PC-3 (cell line): ENCODE measurements at regions not wholly inside any gene's neighbourhood (a gene's known extent, or its start where the extent isn't known, plus 50 kb on each side); places are given as distances from the start of the nearest gene placed in this dataset.

Experiments used
- ATAC-seq: fragments of 200-7000 bp; cut with Tn5 transposase; 2 replicates; pipeline ENCODE4 v1.9.1; 2020; ENCODE audit warnings: mild to moderate bottlenecking, moderate library complexity
- BruUV-seq: library from RNA; stranded (reverse); fragments of 400-500 nt; replicated peaks from 2 replicates; lab custom pipeline; 2021; lab: Mats Ljungman, UMichigan
- CTCF ChIA-PET: fragments of 300-600 bp; sonication (Branson Sonifier 250); formaldehyde crosslinking; loops from one replicate; lab custom pipeline; 2022; ENCODE audit warnings: antibody characterized with exemption; lab: Charles Lee
- POLR2A ChIA-PET: fragments of 300-600 bp; sonication (Branson Sonifier 250); formaldehyde crosslinking; loops from one replicate; lab custom pipeline; 2022; ENCODE audit warnings: antibody characterized with exemption; ENCODE audit not compliant: unreplicated experiment; lab: Charles Lee
- DNase-seq: peaks from one replicate; pipeline ENCODE4 v3.0.0-alpha.2; 2015
- H2AFZ ChIP-seq: fragments of 300-600 bp; sonication (generic); 2 replicates; pipeline ENCODE4 v1.6.0; 2016; ENCODE audit warnings: antibody characterized with exemption, low read length
- H3F3A ChIP-seq: fragments of 300-600 bp; sonication (generic); one replicate; pipeline ENCODE4 v1.6.0; 2017; ENCODE audit warnings: antibody characterized with exemption, low read length, control low read depth, mild to moderate bottlenecking; ENCODE audit not compliant: unreplicated experiment
- H3K27ac ChIP-seq: fragments of 300-600 bp; sonication (generic); 2 replicates; pipeline ENCODE4 v1.5.1; 2016; ENCODE audit warnings: mild to moderate bottlenecking, low read length
- H3K27me3 ChIP-seq: fragments of 300-600 bp; sonication (generic); 2 replicates; pipeline ENCODE4 v1.6.1; 2016; ENCODE audit warnings: low read length, mixed read lengths
- H3K36me3 ChIP-seq: fragments of 300-600 bp; sonication (generic); 2 replicates; pipeline ENCODE4 v1.6.1; 2016; ENCODE audit warnings: low read depth, mixed run types, low read length, mixed read lengths
- H3K4me1 ChIP-seq: fragments of 300-600 bp; sonication (generic); 2 replicates; pipeline ENCODE4 v1.5.1; 2016; ENCODE audit warnings: low read length; ENCODE audit not compliant: insufficient read depth
- H3K4me2 ChIP-seq: fragments of 300-600 bp; sonication (generic); 2 replicates; pipeline ENCODE4 v1.6.0; 2016; ENCODE audit warnings: low read length
- H3K4me3 ChIP-seq: fragments of 300-600 bp; sonication (generic); 2 replicates; pipeline ENCODE4 v1.5.1; 2016; ENCODE audit warnings: mild to moderate bottlenecking, low read length, mixed read lengths
- H3K79me2 ChIP-seq: fragments of 300-600 bp; sonication (generic); 2 replicates; pipeline ENCODE4 v1.6.1; 2017; ENCODE audit warnings: low read length, mixed read lengths
- H3K9ac ChIP-seq: fragments of 300-600 bp; sonication (generic); 2 replicates; pipeline ENCODE4 v1.6.0; 2016; ENCODE audit warnings: mild to moderate bottlenecking, low read length
- H3K9me2 ChIP-seq: fragments of 300-600 bp; sonication (generic); replicated peaks from 2 replicates; pipeline ENCODE4 v1.6.1; 2016; ENCODE audit warnings: mixed run types, low read length, mixed read lengths
- H3K9me3 ChIP-seq: fragments of 300-600 bp; sonication (generic); 2 replicates; pipeline ENCODE4 v1.6.1; 2016; ENCODE audit warnings: low read length, mixed read lengths
- H4K20me1 ChIP-seq: fragments of 300-600 bp; sonication (generic); 2 replicates; pipeline ENCODE4 v1.6.1; 2016; ENCODE audit warnings: low read length, mixed read lengths
- CTCF ChIP-seq: fragments of 300-600 bp; sonication (generic); conservative IDR thresholded peaks from 2 replicates; pipeline ENCODE4 v1.5.1; 2017; ENCODE audit warnings: antibody characterized with exemption, low read depth, mild to moderate bottlenecking, low read length
- EZH2 ChIP-seq: fragments of 300-600 bp; sonication (generic); IDR thresholded peaks from one replicate; pipeline ENCODE4 v1.6.1; 2017; ENCODE audit warnings: antibody characterized with exemption, mild to moderate bottlenecking, low read length; ENCODE audit not compliant: unreplicated experiment
- EZH2phosphoT487 ChIP-seq: fragments of 300-600 bp; sonication (generic); IDR thresholded peaks from 2 replicates; pipeline ENCODE4 v1.6.1; 2018; ENCODE audit warnings: mild to moderate bottlenecking, antibody characterized with exemption, low read length, borderline replicate concordance
- intact Hi-C: fragments of 100-400 bp; cut with micrococcal nuclease; formaldehyde crosslinking; loops from 2 replicates; pipeline ENCODE4 v1.9.0; 2023

GRCh38 chr5:63228154-63228553 lies 649.5 kb downstream of the LRRC70 start:
- no peak overlapping the region for H3K27ac ChIP-seq
- H3K27me3 ChIP-seq = no peaks in the 10 kb centered on the region
- no peaks in the 10 kb centered on the region for H3K9me2 ChIP-seq
- peaks cover 7% of the 10 kb centered on the region; the same call in 1 of the 2 replicates for H3K4me1 ChIP-seq
- H3K4me2 ChIP-seq = no peak overlapping the region
- TF ChIP-seq EZH2phosphoT487 = no peak
- TF ChIP-seq EZH2 = no peak
- no peak for TF ChIP-seq CTCF
- H3K9ac ChIP-seq = no peak overlapping the region
- no peaks in the 10 kb centered on the region for H3K9me3 ChIP-seq
- CTCF ChIA-PET = no interaction called here
- H3F3A ChIP-seq = no peaks in the 10 kb centered on the region
- no peak overlapping the region for H3K4me3 ChIP-seq
- intact Hi-C loops = loop anchor here (5.0 kb wide), 1 partner anchor 174 kb away; no protein-coding TSS in a partner anchor
- POLR2A ChIA-PET = no interaction called here
- no peaks in the 10 kb centered on the region for H3K36me3 ChIP-seq
- ATAC-seq (peak; percentile 51), DNase-seq (peak; percentile 48)
- H4K20me1 ChIP-seq = no peaks in the 10 kb centered on the region
- no TSS peak for BruUV-seq
- no peaks in the 10 kb centered on the region for H3K79me2 ChIP-seq
- H2AFZ ChIP-seq = no peak overlapping the region

GRCh38 chr5:63220244-63220643 lies 641.6 kb downstream of the LRRC70 start:
- ATAC-seq = no peak
- no peaks in the 10 kb centered on the region for H3K79me2 ChIP-seq
- H3K4me1 ChIP-seq = no peaks in the 10 kb centered on the region; the same call in 1 of the 2 replicates
- TF ChIP-seq EZH2 (no peak), CTCF (no peak), EZH2phosphoT487 (no peak)
- H3K9ac ChIP-seq = no peak overlapping the region
- H3K9me3 ChIP-seq = no peaks in the 10 kb centered on the region
- ChIA-PET CTCF (no interaction called here), POLR2A (no interaction called here)
- DNase-seq = no peak
- no peaks in the 10 kb centered on the region for H3K9me2 ChIP-seq
- no peak overlapping the region for H3K4me2 ChIP-seq
- no peak overlapping the region for H3K4me3 ChIP-seq
- no TSS peak for BruUV-seq
- intact Hi-C loops = no loop called here
- H3F3A ChIP-seq = no peaks in the 10 kb centered on the region
- H4K20me1 ChIP-seq = no peaks in the 10 kb centered on the region
- no peak overlapping the region for H3K27ac ChIP-seq
- H3K27me3 ChIP-seq = no peaks in the 10 kb centered on the region
- H3K36me3 ChIP-seq = no peaks in the 10 kb centered on the region
- no peak overlapping the region for H2AFZ ChIP-seq

- Histone ChIP-seq H3K9me2 (no peaks in the 10 kb centered on the region), H2AFZ (no peak overlapping the region), H3F3A (no peaks in the 10 kb centered on the region), H3K4me2 (no peak overlapping the region), H4K20me1 (no peaks in the 10 kb centered on the region), H3K79me2 (no peaks in the 10 kb centered on the region), H3K9me3 (no peaks in the 10 kb centered on the region), H3K36me3 (no peaks in the 10 kb centered on the region), H3K4me3 (no peak overlapping the region), H3K4me1 (no peaks in the 10 kb centered on the region; the same call in 1 of the 2 replicates), H3K9ac (no peak overlapping the region), H3K27me3 (no peaks in the 10 kb centered on the region), H3K27ac (no peak overlapping the region)
- ATAC-seq (no peak), DNase-seq (no peak)
- TF ChIP-seq EZH2phosphoT487 (no peak), EZH2 (no peak), CTCF (no peak)
- BruUV-seq = no TSS peak
- CTCF ChIA-PET = no interaction called here
- POLR2A ChIA-PET = no interaction called here
- intact Hi-C loops = no loop called here
Observed at GRCh38 chr5:63217422-63217821, 638.8 kb downstream of the LRRC70 start.
